ENCODE measurements at regions not wholly inside any gene's neighbourhood (a gene's known extent, or its start where the extent isn't known, plus 50 kb on each side); places are given as distances from the start of the nearest gene placed in this dataset.

DNA sequence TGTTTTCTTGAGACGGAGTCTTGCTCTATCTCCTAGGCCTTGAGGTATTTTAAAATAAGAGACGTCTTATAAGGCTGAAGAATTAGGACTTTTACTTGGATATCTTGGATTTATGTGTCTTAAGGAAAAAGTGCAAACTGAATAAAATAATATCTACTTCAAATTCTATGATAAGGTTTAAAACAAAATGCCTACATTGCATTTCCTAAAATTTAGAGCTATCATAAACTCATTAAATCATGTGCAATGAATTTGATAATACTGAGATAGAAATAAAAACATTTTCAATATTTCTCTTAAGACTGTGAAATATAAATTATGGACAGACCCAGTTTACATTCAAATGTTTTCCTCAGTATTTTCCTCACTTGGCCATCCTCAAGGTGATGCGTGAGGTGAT, 729.5 kb upstream of the LMO3 start:
- TF ChIP-seq, protein P1, sequence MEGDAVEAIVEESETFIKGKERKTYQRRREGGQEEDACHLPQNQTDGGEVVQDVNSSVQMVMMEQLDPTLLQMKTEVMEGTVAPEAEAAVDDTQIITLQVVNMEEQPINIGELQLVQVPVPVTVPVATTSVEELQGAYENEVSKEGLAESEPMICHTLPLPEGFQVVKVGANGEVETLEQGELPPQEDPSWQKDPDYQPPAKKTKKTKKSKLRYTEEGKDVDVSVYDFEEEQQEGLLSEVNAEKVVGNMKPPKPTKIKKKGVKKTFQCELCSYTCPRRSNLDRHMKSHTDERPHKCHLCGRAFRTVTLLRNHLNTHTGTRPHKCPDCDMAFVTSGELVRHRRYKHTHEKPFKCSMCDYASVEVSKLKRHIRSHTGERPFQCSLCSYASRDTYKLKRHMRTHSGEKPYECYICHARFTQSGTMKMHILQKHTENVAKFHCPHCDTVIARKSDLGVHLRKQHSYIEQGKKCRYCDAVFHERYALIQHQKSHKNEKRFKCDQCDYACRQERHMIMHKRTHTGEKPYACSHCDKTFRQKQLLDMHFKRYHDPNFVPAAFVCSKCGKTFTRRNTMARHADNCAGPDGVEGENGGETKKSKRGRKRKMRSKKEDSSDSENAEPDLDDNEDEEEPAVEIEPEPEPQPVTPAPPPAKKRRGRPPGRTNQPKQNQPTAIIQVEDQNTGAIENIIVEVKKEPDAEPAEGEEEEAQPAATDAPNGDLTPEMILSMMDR (IDR thresholded peaks at IDR 0.05), result no peak
- TF ChIP-seq ETV6 (CRISPR knock-in tag; IDR thresholded peaks at IDR 0.05) (no peak), NR3C1 (CRISPR knock-in tag; conservative IDR thresholded peaks at IDR 0.05; ENCODE audit: low read depth) (no peak), ELF4 (CRISPR knock-in tag; IDR thresholded peaks at IDR 0.05; ENCODE audit: low read depth) (no peak), SP1 (CRISPR knock-in tag; conservative IDR thresholded peaks at IDR 0.05) (no peak), USF1 (CRISPR knock-in tag; IDR thresholded peaks at IDR 0.05) (no peak), PRDM15 (CRISPR knock-in tag; IDR thresholded peaks at IDR 0.05) (no peak), TEAD4 (CRISPR knock-in tag; IDR thresholded peaks at IDR 0.05) (no peak), FOXP1 (CRISPR knock-in tag; IDR thresholded peaks at IDR 0.05; ENCODE audit: borderline replicate concordance) (no peak), SMAD3 (CRISPR knock-in tag; IDR thresholded peaks at IDR 0.05; ENCODE audit: borderline replicate concordance) (no peak), ZNF219 (CRISPR knock-in tag; IDR thresholded peaks at IDR 0.05; ENCODE audit: borderline replicate concordance) (no peak)
- TF ChIP-seq, protein P2, sequence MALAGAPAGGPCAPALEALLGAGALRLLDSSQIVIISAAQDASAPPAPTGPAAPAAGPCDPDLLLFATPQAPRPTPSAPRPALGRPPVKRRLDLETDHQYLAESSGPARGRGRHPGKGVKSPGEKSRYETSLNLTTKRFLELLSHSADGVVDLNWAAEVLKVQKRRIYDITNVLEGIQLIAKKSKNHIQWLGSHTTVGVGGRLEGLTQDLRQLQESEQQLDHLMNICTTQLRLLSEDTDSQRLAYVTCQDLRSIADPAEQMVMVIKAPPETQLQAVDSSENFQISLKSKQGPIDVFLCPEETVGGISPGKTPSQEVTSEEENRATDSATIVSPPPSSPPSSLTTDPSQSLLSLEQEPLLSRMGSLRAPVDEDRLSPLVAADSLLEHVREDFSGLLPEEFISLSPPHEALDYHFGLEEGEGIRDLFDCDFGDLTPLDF (CRISPR knock-in tag; IDR thresholded peaks at IDR 0.05), result no peak
- TF ChIP-seq, protein P3, sequence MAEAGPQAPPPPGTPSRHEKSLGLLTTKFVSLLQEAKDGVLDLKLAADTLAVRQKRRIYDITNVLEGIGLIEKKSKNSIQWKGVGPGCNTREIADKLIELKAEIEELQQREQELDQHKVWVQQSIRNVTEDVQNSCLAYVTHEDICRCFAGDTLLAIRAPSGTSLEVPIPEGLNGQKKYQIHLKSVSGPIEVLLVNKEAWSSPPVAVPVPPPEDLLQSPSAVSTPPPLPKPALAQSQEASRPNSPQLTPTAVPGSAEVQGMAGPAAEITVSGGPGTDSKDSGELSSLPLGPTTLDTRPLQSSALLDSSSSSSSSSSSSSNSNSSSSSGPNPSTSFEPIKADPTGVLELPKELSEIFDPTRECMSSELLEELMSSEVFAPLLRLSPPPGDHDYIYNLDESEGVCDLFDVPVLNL (CRISPR knock-in tag; IDR thresholded peaks at IDR 0.05; ENCODE audit: borderline replicate concordance, low read depth), result no peak
